ENCODE measurements at regions not wholly inside any gene's neighbourhood (a gene's known extent, or its start where the extent isn't known, plus 50 kb on each side); places are given as distances from the start of the nearest gene placed in this dataset.

DNA sequence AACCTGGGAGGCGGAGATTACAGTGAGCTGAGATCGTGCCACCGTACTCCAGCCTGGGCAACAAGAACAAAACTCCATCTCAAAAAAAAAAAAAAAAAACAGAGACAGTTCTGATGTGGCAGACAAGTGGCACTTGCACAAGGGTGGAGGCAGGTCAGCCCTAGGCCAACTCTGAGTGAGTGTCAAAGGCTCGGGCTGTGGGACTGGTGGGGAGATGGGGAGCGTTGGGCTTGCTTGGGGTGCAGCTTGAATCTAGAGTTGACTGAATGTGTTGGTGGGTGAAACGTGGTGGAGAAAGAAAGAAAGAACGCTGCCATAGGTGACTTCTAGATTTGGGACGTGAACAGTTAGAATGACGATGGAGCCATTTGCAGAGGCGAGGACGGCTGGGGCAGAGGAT is 121.3 kb upstream of the SPACA7 start:
- H3K9me3 ChIP-seq (ENCODE audit: insufficient read depth, low read depth, low read length) = no peaks in the 10 kb centered on the region
- no peaks in the 10 kb centered on the region for H3K79me1 ChIP-seq (ENCODE audit: low read length)
- no peak overlapping the region for H4K8ac ChIP-seq (ENCODE audit: low read depth, low read length)
- H2AFZ ChIP-seq (ENCODE audit: insufficient read depth, low read length, poor library complexity) = no peak overlapping the region
- H3K23ac ChIP-seq (ENCODE audit: low read length) = no peak overlapping the region
- H3K14ac ChIP-seq (ENCODE audit: low read length) = no peak overlapping the region
- H3K36me3 ChIP-seq (ENCODE audit: control insufficient read depth in 1 of 2, insufficient read depth in 2 of 2, low read length in 2 of 2) = no peaks in the 10 kb centered on the region
- no peaks in the 10 kb centered on the region for H3K27me3 ChIP-seq (ENCODE audit: insufficient read depth, low read length)
- WGBS (ENCODE audit: extremely low coverage, insufficient coverage, insufficient read length) = no CpG with 5 or more reads among the region's 11 CpGs
- no peak overlapping the region for H2BK120ac ChIP-seq (ENCODE audit: insufficient read depth, low read length, poor library complexity)
- no peak overlapping the region for H4K12ac ChIP-seq (ENCODE audit: low read depth, low read length)
- H3K4me2 ChIP-seq (ENCODE audit: low read length) = no peak overlapping the region
- H3K4me1 ChIP-seq (ENCODE audit: control insufficient read depth in 1 of 2, insufficient read depth in 2 of 2, low read length in 2 of 2) = peaks cover 0 to 2% of the 10 kb centered on the region in 2 experiments
- no peak overlapping the region for H3K18ac ChIP-seq (ENCODE audit: low read length)
- H3K27ac ChIP-seq (ENCODE audit: low read depth, low read length) = no peak overlapping the region
- no peak overlapping the region for H2BK12ac ChIP-seq (ENCODE audit: low read length)
- no peak overlapping the region for H2AK5ac ChIP-seq (ENCODE audit: low read length)
- H4K91ac ChIP-seq (ENCODE audit: low read depth, low read length) = no peak overlapping the region
- DNase-seq = no peak
- H3K79me2 ChIP-seq (ENCODE audit: control insufficient read depth, insufficient read depth, low read length, poor library complexity) = no peaks in the 10 kb centered on the region
- H2BK5ac ChIP-seq (ENCODE audit: low read depth, low read length, poor library complexity) = no peak overlapping the region
- no peak overlapping the region for H3K9ac ChIP-seq (ENCODE audit: low read length)
- no peak overlapping the region for H3K4ac ChIP-seq (ENCODE audit: low read depth, low read length)
- no peak overlapping the region for H3K4me3 ChIP-seq (ENCODE audit: low read depth, low read length)

DNA sequence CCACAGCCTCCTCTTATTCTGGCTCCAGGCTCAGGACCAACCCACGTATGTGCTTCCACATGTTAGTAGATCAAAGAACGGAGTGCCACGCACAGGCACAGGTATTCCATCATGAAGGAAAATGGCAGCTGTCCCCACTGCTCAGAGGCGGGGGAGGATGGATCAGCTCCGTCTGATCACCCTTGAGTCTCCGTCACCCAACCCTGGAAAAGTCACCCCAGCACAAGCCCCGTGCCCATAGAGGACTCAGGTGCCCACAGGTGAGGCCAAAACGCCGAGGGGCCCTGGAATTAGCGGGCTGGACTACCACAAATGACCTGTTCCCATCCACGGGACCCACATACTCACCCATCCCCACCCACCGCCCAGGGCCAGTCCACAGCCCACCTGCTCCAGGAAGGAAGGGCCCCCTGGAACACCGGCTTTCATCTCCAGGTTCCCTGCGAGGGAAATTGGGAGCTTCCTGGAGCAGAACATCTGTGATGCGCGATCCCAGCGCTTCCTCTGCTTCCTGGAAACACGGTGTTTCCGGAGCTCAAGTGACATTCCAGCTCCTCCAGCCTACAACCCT is 120.5 kb upstream of the SPACA7 start:
- Histone ChIP-seq H2BK12ac (ENCODE audit: low read length) (no peak overlapping the region), H3K4me3 (ENCODE audit: low read depth, low read length) (no peak overlapping the region), H3K36me3 (ENCODE audit: control insufficient read depth in 1 of 2, insufficient read depth in 2 of 2, low read length in 2 of 2) (no peaks in the 10 kb centered on the region), H3K9me3 (ENCODE audit: insufficient read depth, low read depth, low read length) (no peaks in the 10 kb centered on the region), H3K27me3 (ENCODE audit: insufficient read depth, low read length) (no peaks in the 10 kb centered on the region), H3K79me2 (ENCODE audit: control insufficient read depth, insufficient read depth, low read length, poor library complexity) (no peaks in the 10 kb centered on the region), H3K4ac (ENCODE audit: low read depth, low read length) (no peak overlapping the region), H2BK5ac (ENCODE audit: low read depth, low read length, poor library complexity) (no peak overlapping the region), H4K8ac (ENCODE audit: low read depth, low read length) (no peak overlapping the region), H3K4me1 (ENCODE audit: control insufficient read depth in 1 of 2, insufficient read depth in 2 of 2, low read length in 2 of 2) (peaks cover 0 to 2% of the 10 kb centered on the region in 2 experiments), H3K9ac (ENCODE audit: low read length) (no peak overlapping the region), H3K27ac (ENCODE audit: low read depth, low read length) (no peak overlapping the region), H3K18ac (ENCODE audit: low read length) (no peak overlapping the region), H2BK120ac (ENCODE audit: insufficient read depth, low read length, poor library complexity) (no peak overlapping the region), H2AFZ (ENCODE audit: insufficient read depth, low read length, poor library complexity) (no peak overlapping the region), H3K14ac (ENCODE audit: low read length) (no peak overlapping the region), H2AK5ac (ENCODE audit: low read length) (no peak overlapping the region), H4K91ac (ENCODE audit: low read depth, low read length) (no peak overlapping the region), H3K4me2 (ENCODE audit: low read length) (no peak overlapping the region), H3K79me1 (ENCODE audit: low read length) (no peaks in the 10 kb centered on the region), H3K23ac (ENCODE audit: low read length) (no peak overlapping the region), H4K12ac (ENCODE audit: low read depth, low read length) (no peak overlapping the region)
- DNase-seq = no peak
- no CpG with 5 or more reads among the region's 19 CpGs for whole genome bisulfite sequencing (ENCODE audit: extremely low coverage, insufficient coverage, insufficient read length)

DNA sequence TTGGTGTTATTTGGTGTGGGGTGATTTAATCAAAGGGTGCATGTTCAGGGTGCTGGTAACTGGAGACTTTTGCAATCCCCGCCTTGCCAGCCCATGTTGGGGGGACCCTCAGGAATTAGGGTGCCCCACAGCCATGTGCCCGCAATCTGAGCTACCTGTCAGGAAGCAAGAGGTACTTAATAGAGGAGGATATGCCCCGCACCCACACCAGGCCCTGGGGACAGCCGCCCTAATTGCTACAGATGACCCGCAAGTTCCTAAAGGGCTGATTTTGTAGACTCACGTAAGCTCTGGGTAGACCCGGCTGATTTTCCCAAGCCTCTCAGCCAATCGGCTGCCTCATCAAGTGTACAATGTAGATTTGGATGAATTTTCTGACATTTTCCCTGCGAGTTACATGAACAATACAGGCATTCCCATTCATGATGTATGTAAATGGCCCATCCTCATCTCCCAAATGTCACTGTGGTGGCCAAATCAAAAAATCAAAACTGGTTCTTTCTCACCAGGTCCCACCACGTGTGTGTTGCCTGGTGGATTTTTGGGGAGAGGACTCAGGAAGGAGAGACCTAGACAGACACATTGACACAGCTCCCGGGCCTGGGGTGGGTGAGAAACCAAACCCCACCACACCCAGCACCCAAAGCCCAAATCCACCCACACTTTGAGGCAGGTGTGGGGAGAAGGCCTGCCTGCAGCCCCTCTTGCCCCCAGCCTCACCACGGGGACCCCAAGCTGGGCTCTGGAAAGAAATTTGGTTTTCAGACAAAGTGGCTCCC is 119.2 kb upstream of the SPACA7 start:
- H3K4me1 ChIP-seq (ENCODE audit: control insufficient read depth in 1 of 2, insufficient read depth in 2 of 2, low read length in 2 of 2) = peaks cover 0 to 2% of the 10 kb centered on the region in 2 experiments
- no peak overlapping the region for H3K4me3 ChIP-seq (ENCODE audit: low read depth, low read length)
- H3K23ac ChIP-seq (ENCODE audit: low read length) = no peak overlapping the region
- H3K14ac ChIP-seq (ENCODE audit: low read length) = no peak overlapping the region
- no peaks in the 10 kb centered on the region for H3K79me2 ChIP-seq (ENCODE audit: control insufficient read depth, insufficient read depth, low read length, poor library complexity)
- H3K9ac ChIP-seq (ENCODE audit: low read length) = no peak overlapping the region
- no peak for DNase-seq
- no peaks in the 10 kb centered on the region for H3K36me3 ChIP-seq (ENCODE audit: control insufficient read depth in 1 of 2, insufficient read depth in 2 of 2, low read length in 2 of 2)
- no peak overlapping the region for H3K18ac ChIP-seq (ENCODE audit: low read length)
- H4K8ac ChIP-seq (ENCODE audit: low read depth, low read length) = no peak overlapping the region
- H2BK120ac ChIP-seq (ENCODE audit: insufficient read depth, low read length, poor library complexity) = no peak overlapping the region
- H2AK5ac ChIP-seq (ENCODE audit: low read length) = no peak overlapping the region
- H2AFZ ChIP-seq (ENCODE audit: insufficient read depth, low read length, poor library complexity) = no peak overlapping the region
- H3K4me2 ChIP-seq (ENCODE audit: low read length) = no peak overlapping the region
- no peaks in the 10 kb centered on the region for H3K9me3 ChIP-seq (ENCODE audit: insufficient read depth, low read depth, low read length)
- H2BK5ac ChIP-seq (ENCODE audit: low read depth, low read length, poor library complexity) = no peak overlapping the region
- WGBS (ENCODE audit: extremely low coverage, insufficient coverage, insufficient read length) = no CpG with 5 or more reads among the region's 12 CpGs
- no peak overlapping the region for H4K91ac ChIP-seq (ENCODE audit: low read depth, low read length)
- H4K12ac ChIP-seq (ENCODE audit: low read depth, low read length) = no peak overlapping the region
- H3K27ac ChIP-seq (ENCODE audit: low read depth, low read length) = no peak overlapping the region
- H2BK12ac ChIP-seq (ENCODE audit: low read length) = no peak overlapping the region
- no peak overlapping the region for H3K4ac ChIP-seq (ENCODE audit: low read depth, low read length)
- no peaks in the 10 kb centered on the region for H3K27me3 ChIP-seq (ENCODE audit: insufficient read depth, low read length)
- no peaks in the 10 kb centered on the region for H3K79me1 ChIP-seq (ENCODE audit: low read length)

DNA sequence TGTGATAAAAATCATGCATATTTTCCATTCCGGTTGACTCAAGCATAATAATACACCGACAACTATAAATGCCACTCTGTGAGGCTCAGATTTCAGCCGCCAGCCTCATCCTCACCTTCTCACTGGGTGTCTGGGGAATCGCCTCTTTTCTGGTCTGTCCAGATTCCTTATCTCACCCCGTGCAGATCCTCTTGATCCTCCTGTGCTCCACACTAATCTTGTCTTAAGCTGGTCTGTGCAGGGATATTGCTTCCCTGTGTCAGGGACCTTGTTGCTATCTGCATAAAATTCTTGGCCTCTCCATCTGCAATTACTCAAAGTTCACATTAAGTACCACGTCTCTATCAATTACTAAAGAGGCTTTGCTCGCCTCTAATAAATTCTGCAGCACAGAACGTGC is 116.6 kb upstream of the SPACA7 start:
- peaks cover 0 to 2% of the 10 kb centered on the region in 2 experiments for H3K4me1 ChIP-seq (ENCODE audit: control insufficient read depth in 1 of 2, insufficient read depth in 2 of 2, low read length in 2 of 2)
- no peaks in the 10 kb centered on the region for H3K9me3 ChIP-seq (ENCODE audit: insufficient read depth, low read depth, low read length)
- H3K27me3 ChIP-seq (ENCODE audit: insufficient read depth, low read length) = no peaks in the 10 kb centered on the region
- no peak overlapping the region for H3K27ac ChIP-seq (ENCODE audit: low read depth, low read length)
- H3K79me2 ChIP-seq (ENCODE audit: control insufficient read depth, insufficient read depth, low read length, poor library complexity) = no peaks in the 10 kb centered on the region
- H3K9ac ChIP-seq (ENCODE audit: low read length) = no peak overlapping the region
- no peak overlapping the region for H3K23ac ChIP-seq (ENCODE audit: low read length)
- H2BK120ac ChIP-seq (ENCODE audit: insufficient read depth, low read length, poor library complexity) = no peak overlapping the region
- no peak overlapping the region for H3K18ac ChIP-seq (ENCODE audit: low read length)
- no CpG with 5 or more reads among the region's 8 CpGs for WGBS (ENCODE audit: extremely low coverage, insufficient coverage, insufficient read length)
- DNase-seq = no peak
- H3K79me1 ChIP-seq (ENCODE audit: low read length) = no peaks in the 10 kb centered on the region
- H4K12ac ChIP-seq (ENCODE audit: low read depth, low read length) = no peak overlapping the region
- H2AFZ ChIP-seq (ENCODE audit: insufficient read depth, low read length, poor library complexity) = no peak overlapping the region
- H3K14ac ChIP-seq (ENCODE audit: low read length) = no peak overlapping the region
- no peak overlapping the region for H3K4me2 ChIP-seq (ENCODE audit: low read length)
- H2AK5ac ChIP-seq (ENCODE audit: low read length) = no peak overlapping the region
- H3K36me3 ChIP-seq (ENCODE audit: control insufficient read depth in 1 of 2, insufficient read depth in 2 of 2, low read length in 2 of 2) = no peaks in the 10 kb centered on the region
- no peak overlapping the region for H3K4ac ChIP-seq (ENCODE audit: low read depth, low read length)
- H4K91ac ChIP-seq (ENCODE audit: low read depth, low read length) = no peak overlapping the region
- H2BK12ac ChIP-seq (ENCODE audit: low read length) = no peak overlapping the region
- no peak overlapping the region for H2BK5ac ChIP-seq (ENCODE audit: low read depth, low read length, poor library complexity)
- H4K8ac ChIP-seq (ENCODE audit: low read depth, low read length) = no peak overlapping the region
- no peak overlapping the region for H3K4me3 ChIP-seq (ENCODE audit: low read depth, low read length)

Measured in trophoblast cell (in vitro differentiated cells and primary cell).